ENCODE measurements at regions not wholly inside any gene's neighbourhood (a gene's known extent, or its start where the extent isn't known, plus 50 kb on each side); places are given as distances from the start of the nearest gene placed in this dataset.

DNA sequence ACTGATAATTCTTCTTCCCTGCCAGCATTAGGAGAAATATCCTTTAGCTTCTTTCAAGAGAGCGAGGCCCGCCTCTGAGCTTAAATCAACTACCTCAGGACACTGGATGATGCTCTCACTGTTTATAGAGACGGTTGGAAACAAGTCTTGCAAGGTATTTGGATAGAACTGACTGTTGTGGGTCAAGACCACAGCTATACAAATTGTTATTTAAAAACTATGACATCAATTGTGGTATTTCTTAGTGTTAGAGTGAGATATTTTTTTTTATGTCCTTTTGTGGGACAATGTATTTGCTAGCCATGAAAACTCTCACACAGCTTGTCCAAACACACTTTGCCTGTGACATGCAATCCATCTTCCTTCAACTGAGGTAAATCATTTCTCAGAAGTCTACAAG lies 136.3 kb upstream of the PHACTR1 start:
- TF ChIP-seq, protein P1, sequence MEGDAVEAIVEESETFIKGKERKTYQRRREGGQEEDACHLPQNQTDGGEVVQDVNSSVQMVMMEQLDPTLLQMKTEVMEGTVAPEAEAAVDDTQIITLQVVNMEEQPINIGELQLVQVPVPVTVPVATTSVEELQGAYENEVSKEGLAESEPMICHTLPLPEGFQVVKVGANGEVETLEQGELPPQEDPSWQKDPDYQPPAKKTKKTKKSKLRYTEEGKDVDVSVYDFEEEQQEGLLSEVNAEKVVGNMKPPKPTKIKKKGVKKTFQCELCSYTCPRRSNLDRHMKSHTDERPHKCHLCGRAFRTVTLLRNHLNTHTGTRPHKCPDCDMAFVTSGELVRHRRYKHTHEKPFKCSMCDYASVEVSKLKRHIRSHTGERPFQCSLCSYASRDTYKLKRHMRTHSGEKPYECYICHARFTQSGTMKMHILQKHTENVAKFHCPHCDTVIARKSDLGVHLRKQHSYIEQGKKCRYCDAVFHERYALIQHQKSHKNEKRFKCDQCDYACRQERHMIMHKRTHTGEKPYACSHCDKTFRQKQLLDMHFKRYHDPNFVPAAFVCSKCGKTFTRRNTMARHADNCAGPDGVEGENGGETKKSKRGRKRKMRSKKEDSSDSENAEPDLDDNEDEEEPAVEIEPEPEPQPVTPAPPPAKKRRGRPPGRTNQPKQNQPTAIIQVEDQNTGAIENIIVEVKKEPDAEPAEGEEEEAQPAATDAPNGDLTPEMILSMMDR (IDR thresholded peaks at IDR 0.05), result no peak
- TF ChIP-seq POLR2A (IDR thresholded peaks at IDR 0.05), result no peak

All from testis (tissue), 2 donors.